ENCODE measurements at regions not wholly inside any gene's neighbourhood (a gene's known extent, or its start where the extent isn't known, plus 50 kb on each side); places are given as distances from the start of the nearest gene placed in this dataset.

GRCh38 chr13:73995736-73996135 is 138.5 kb downstream of the KLF12 start:
- TF ChIP-seq CTCF (conservative IDR thresholded peaks at IDR 0.05; ENCODE audit: low read depth, low read length) (no peak), EZH2phosphoT487 (IDR thresholded peaks at IDR 0.05; ENCODE audit: borderline replicate concordance, low read length) (no peak)

Data from PC-3 (cell line).